ENCODE measurements at regions not wholly inside any gene's neighbourhood (a gene's known extent, or its start where the extent isn't known, plus 50 kb on each side); places are given as distances from the start of the nearest gene placed in this dataset.
"Not testable (repeated sequence)": the region's sequence is repeated elsewhere in the genome, so short reads cannot be mapped to it uniquely, and the experiment has no call there.

GRCh38 chr10:120051671-120052070, 159.1 kb downstream of the SEC23IP start:
- DNase-seq, result no peak

GRCh38 chr10:120052964-120053702, 160.6 kb downstream of the SEC23IP start:
- no peak for DNase-seq

- not testable (repeated sequence) for DNase-seq
Observed at GRCh38 chr10:120059790-120060189, 167.3 kb downstream of the SEC23IP start.

- DNase-seq, result no peak
Observed at GRCh38 chr10:120067427-120067826, 174.9 kb downstream of the SEC23IP start.

- no peak for DNase-seq
Observed at GRCh38 chr10:120069700-120070099, 177.2 kb downstream of the SEC23IP start.

GRCh38 chr10:120075349-120075748, 182.8 kb downstream of the SEC23IP start:
- no peak for DNase-seq

GRCh38 chr10:120076996-120077706, 184.6 kb downstream of the SEC23IP start:
- no peak for DNase-seq

GRCh38 chr10:120077707-120078492, 185.4 kb downstream of the SEC23IP start:
- no peak for DNase-seq

- DNase-seq, result no peak
Observed at GRCh38 chr10:120085096-120085796, 192.7 kb downstream of the SEC23IP start.

- no peak for DNase-seq
Observed at GRCh38 chr10:120086066-120086465, 193.5 kb downstream of the SEC23IP start.

- no peak for DNase-seq
Observed at GRCh38 chr10:120087109-120087508, 194.6 kb downstream of the SEC23IP start.

- no peak for DNase-seq
Observed at GRCh38 chr10:120095875-120096274, 203.3 kb downstream of the SEC23IP start.

- no peak for DNase-seq
Observed at GRCh38 chr10:120097766-120098165, 205.2 kb downstream of the SEC23IP start.

- DNase-seq, result no peak
Observed at GRCh38 chr10:120098232-120098930, 205.9 kb downstream of the SEC23IP start.

GRCh38 chr10:120103738-120104560, 211.4 kb downstream of the SEC23IP start:
- DNase-seq, result no peak

GRCh38 chr10:120105001-120105400, 212.5 kb downstream of the SEC23IP start:
- no peak for DNase-seq

- DNase-seq, result no peak
Observed at GRCh38 chr10:120105492-120105891, 213.0 kb downstream of the SEC23IP start.

- no peak for DNase-seq
Observed at GRCh38 chr10:120108916-120109315, 216.4 kb downstream of the SEC23IP start.

GRCh38 chr10:120109725-120110124, 217.2 kb downstream of the SEC23IP start:
- DNase-seq, result not testable (repeated sequence)

GRCh38 chr10:120110196-120110595, 217.7 kb downstream of the SEC23IP start:
- no peak for DNase-seq

GRCh38 chr10:120111628-120112027, 219.1 kb downstream of the SEC23IP start:
- no peak for DNase-seq

All from activated effector memory CD4-positive, alpha-beta T cell treated with Interleukin-2 at 50 U/mL for 16 hours (primary cell).